Prostate gland (tissue), 2 donors: ENCODE measurements at regions not wholly inside any gene's neighbourhood (a gene's known extent, or its start where the extent isn't known, plus 50 kb on each side); places are given as distances from the start of the nearest gene placed in this dataset.

ENCODE experiments used
- DNase-seq: peaks from one replicate; pipeline ENCODE4 v3.0.0-alpha.2; 2019; ENCODE audit warnings: low spot score
- H3K27ac ChIP-seq, 2 donors: fragments of 200-600 bp; sonication (generic); 2 replicates each; pipeline ENCODE4 v1.5.1; 2017 to 2019
- H3K27me3 ChIP-seq: fragments of 200-600 bp; sonication (generic); replicated peaks from 2 replicates; pipeline ENCODE4 v1.5.1; 2019; ENCODE audit not compliant: insufficient read depth
- H3K36me3 ChIP-seq, 2 donors: fragments of 200-600 bp; sonication (generic); 1 replicate in 1 of 2; 2 replicates in 1 of 2; pipeline versions ENCODE4 v1.5.1 to v1.8.1; 2017 to 2019
- H3K4me1 ChIP-seq: fragments of 200-600 bp; sonication (generic); replicated peaks from 2 replicates; pipeline ENCODE4 v1.5.1; 2019
- H3K4me3 ChIP-seq, 2 donors: fragments of 200-600 bp; sonication (generic); 2 replicates each; pipeline ENCODE4 v1.5.1; 2017 to 2019
- H3K9me3 ChIP-seq: fragments of 200-600 bp; sonication (generic); 2 replicates; pipeline ENCODE4 v1.5.1; 2017
- CTCF ChIP-seq, 4 experiments: fragments of 200-600 bp in 2 of 4; fragments of 450-650 bp in 2 of 4; sonication (generic) in 2 of 4; IDR thresholded peaks; 1 replicate in 3 of 4; 2 replicates in 1 of 4; pipeline ENCODE4 v1.5.1; 2016 to 2019; ENCODE audit warnings: antibody characterized with exemption in 4 of 4, mild to moderate bottlenecking in 2 of 4, moderate library complexity in 2 of 4
- POLR2A ChIP-seq: fragments of 450-650 bp; IDR thresholded peaks from one replicate; pipeline ENCODE4 v1.6.1; 2016; ENCODE audit warnings: antibody characterized with exemption, mild to moderate bottlenecking
- POLR2AphosphoS5 ChIP-seq: sonication (generic); formaldehyde crosslinking; IDR thresholded peaks from one replicate; pipeline ENCODE4 v1.6.1; 2017; ENCODE audit warnings: antibody characterized with exemption
- WGBS: methylation state at CpG from one replicate; pipeline ENCODE4 v1.1.5; 2018; 5-methylcytosine and 5-hydroxymethylcytosine counted together
- intact Hi-C: fragments of 100-400 bp; cut with DNase I; formaldehyde crosslinking; loops from one replicate; pipeline ENCODE4 v1.14.2; 2022

DNA sequence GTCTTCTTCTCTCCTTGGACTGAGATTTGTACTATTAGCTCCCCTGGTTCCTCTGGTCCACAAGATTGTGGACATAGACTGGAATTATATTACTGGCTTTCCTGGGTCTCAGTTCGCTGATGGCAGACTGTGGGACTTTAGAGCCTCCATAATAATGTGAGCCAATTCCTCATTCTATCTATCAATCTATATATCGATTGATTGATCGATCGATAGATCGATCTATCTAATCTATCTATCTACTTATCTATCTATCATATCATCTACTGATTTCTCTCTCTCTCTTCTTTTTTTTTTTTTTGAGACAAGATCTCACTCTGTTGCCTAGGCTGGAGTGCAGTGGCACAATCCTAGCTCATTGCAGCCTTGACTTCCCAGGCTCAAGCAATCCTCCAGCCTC, 51.5 kb upstream of the DDR1 start:
- H3K9me3 ChIP-seq: no peaks in the 10 kb centered on the region
- no peak for TF ChIP-seq POLR2AphosphoS5
- no peak for TF ChIP-seq POLR2A
- H3K27ac ChIP-seq: no peak overlapping the region
- H3K36me3 ChIP-seq: no peaks in the 10 kb centered on the region
- WGBS: 98% methylated on average over 5 of the region's 5 CpGs
- no peaks in the 10 kb centered on the region for H3K4me1 ChIP-seq
- H3K4me3 ChIP-seq: no peak overlapping the region
- DNase-seq: no peak
- H3K27me3 ChIP-seq: no peaks in the 10 kb centered on the region
- intact Hi-C loops: no loop called here

- Histone ChIP-seq H3K4me3 (no peak overlapping the region), H3K27me3 (no peaks in the 10 kb centered on the region), H3K27ac (no peak overlapping the region), H3K36me3 (no peaks in the 10 kb centered on the region), H3K9me3 (no peaks in the 10 kb centered on the region), H3K4me1 (no peaks in the 10 kb centered on the region)
- no peak for TF ChIP-seq POLR2A
- no peak for TF ChIP-seq POLR2AphosphoS5
- no peak for TF ChIP-seq CTCF (IDR thresholded peaks at IDR 0.05)
- WGBS: 51% methylated on average over 3 of the region's 3 CpGs
- DNase-seq: no peak
- intact Hi-C loops: no loop called here
Observed at GRCh38 chr6:30830438-30830837, 53.9 kb upstream of the DDR1 start.

DNA sequence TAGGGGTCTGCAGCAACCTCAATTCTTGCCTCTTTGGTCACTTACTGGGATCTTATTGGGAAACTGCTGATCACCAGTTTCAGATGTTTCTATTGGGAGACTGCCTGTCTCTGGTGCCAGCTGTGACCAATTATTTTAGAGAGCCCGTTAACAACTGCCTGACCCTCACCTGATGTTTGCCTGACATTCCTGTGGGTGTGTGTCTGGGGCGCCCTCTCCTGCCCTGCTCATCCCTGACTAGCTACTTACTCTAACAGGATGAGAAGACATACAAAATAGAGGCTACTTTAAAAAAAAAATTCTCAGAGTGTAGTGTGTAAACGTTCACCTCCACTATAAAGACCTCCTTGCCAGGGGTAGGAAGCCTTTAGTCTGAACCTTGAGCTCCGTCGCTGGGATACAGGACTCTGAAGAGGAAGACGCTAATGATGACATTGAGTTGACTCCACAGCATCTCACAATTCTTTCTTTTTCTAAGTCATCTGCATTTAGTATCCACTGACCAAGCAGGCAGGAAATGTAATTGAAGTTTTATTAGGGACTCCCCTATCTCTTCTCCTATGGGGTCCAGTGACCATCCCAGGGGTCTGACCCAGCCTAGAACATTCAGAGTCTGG, 54.6 kb upstream of the DDR1 start:
- WGBS: 79% methylated on average over 6 of the region's 6 CpGs
- Histone ChIP-seq H3K27me3 (no peaks in the 10 kb centered on the region), H3K4me3 (no peak overlapping the region), H3K27ac (no peak overlapping the region), H3K4me1 (no peaks in the 10 kb centered on the region), H3K9me3 (no peaks in the 10 kb centered on the region), H3K36me3 (no peaks in the 10 kb centered on the region)
- DNase-seq: no peak
- no peak for TF ChIP-seq POLR2AphosphoS5
- TF ChIP-seq CTCF (IDR thresholded peaks at IDR 0.05): no peak
- TF ChIP-seq POLR2A: no peak
- intact Hi-C loops: loop anchor here (5.0 kb wide), 3 partner anchors 47 to 258 kb away; partner anchors contain the start of genes FLOT1 and IER3

GRCh38 chr6:30829033-30829432, 55.3 kb upstream of the DDR1 start:
- TF ChIP-seq POLR2AphosphoS5 (no peak), CTCF (IDR thresholded peaks at IDR 0.05) (no peak), POLR2A (no peak)
- no peaks in the 10 kb centered on the region for H3K36me3 ChIP-seq
- no peaks in the 10 kb centered on the region for H3K4me1 ChIP-seq
- no peak overlapping the region for H3K4me3 ChIP-seq
- H3K9me3 ChIP-seq: no peaks in the 10 kb centered on the region
- no peak for DNase-seq
- WGBS: 89% methylated on average over 4 of the region's 4 CpGs
- peak overlapping the region; percentile 59 to 62 for H3K27ac ChIP-seq
- intact Hi-C loops: loop anchor here (5.0 kb wide), 3 partner anchors 47 to 258 kb away; partner anchors contain the start of genes FLOT1 and IER3
- no peaks in the 10 kb centered on the region for H3K27me3 ChIP-seq

DNA sequence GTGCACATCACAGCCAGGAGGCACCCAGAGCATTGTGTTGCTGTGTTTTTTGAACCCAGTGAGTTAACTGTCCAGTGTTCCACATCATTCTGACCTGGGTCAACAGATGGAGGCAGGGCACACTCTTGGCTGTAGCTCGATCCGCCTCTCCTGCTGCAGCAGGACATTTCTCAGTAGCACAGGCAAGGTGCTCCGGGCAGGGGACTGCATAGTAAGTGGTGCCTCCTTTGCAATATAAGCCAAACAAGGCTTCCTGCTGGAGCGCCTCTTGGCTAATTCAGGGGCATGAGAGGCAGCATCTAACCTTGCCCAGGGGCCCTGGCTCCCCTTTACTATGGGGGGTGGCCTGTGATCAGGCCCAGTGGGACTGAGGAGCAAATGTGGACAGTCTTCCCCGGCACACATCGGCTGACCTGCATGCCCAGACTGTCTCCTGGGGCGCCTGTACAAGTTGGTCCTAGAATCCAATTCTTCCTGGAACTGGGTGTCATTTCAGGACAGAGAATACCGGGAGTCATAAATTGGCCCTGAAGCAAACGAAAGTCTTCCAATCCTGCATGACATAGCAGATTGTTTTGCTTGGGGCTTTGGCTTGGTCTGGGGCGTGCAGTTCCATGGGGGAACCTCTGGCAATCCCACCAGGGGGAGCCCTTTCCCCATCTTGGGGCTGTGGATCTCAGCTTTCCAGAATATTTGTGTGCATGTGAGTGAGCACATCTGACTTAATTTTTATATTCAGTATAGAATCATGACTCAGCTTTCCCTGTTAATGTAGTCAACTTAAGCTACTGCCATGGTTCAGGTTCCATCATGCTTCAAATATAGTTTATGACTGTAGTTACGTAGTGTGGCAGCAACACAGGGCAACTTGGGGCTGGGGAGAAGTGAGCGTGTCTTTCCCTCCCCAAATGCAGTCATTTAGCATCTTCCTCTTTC, 56.0 kb upstream of the DDR1 start:
- intact Hi-C loops: loop anchor here (1.0 to 5.0 kb wide), 4 partner anchors 46 to 259 kb away; partner anchors contain the start of genes FLOT1 and IER3
- Histone ChIP-seq H3K36me3 (no peaks in the 10 kb centered on the region), H3K9me3 (no peaks in the 10 kb centered on the region), H3K4me3 (no peak overlapping the region), H3K27me3 (no peaks in the 10 kb centered on the region), H3K4me1 (no peaks in the 10 kb centered on the region), H3K27ac (peak overlapping the region; percentile 59 to 62)
- TF ChIP-seq POLR2A (no peak), CTCF (IDR thresholded peaks at IDR 0.05) (peak; percentile 86 to 99 (median 97)), POLR2AphosphoS5 (peak; percentile 94)
- 24% methylated on average over 12 of the region's 12 CpGs for WGBS
- peak; percentile 93 for DNase-seq
